22Rv1 (cell line): ENCODE measurements at regions not wholly inside any gene's neighbourhood (a gene's known extent, or its start where the extent isn't known, plus 50 kb on each side); places are given as distances from the start of the nearest gene placed in this dataset.

ENCODE experiments used
- ZFX ChIP-seq: fragments of 450-650 bp; IDR thresholded peaks from 2 replicates; pipeline ENCODE4 v1.6.1; 2017; ENCODE audit warnings: antibody characterized with exemption, borderline replicate concordance
- TF ChIP-seq, protein P1 (sequence below): fragments of 450-650 bp; IDR thresholded peaks from 2 replicates; pipeline ENCODE4 v1.5.1; 2017; ENCODE audit warnings: mild to moderate bottlenecking

DNA sequence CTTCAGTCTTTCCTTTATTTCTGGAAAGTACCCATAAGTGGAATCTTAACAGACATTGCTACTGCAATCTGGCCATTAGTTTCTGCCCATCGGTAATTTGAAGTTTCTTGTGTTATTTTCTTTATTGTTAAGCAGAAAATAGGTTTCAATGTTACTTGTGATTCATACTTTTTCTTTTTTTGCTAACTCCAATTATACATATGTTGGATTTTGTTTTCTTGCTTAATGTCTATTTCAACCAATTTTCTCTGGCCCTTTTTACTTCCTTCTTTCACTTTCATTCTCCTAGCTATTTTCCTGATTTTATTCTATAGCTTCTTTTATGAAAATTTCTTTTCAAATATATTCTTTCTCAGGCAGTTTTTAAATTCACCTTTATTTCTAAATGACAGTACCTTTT is 457.4 kb downstream of the TCERG1L start:
- TF ChIP-seq, protein P1, sequence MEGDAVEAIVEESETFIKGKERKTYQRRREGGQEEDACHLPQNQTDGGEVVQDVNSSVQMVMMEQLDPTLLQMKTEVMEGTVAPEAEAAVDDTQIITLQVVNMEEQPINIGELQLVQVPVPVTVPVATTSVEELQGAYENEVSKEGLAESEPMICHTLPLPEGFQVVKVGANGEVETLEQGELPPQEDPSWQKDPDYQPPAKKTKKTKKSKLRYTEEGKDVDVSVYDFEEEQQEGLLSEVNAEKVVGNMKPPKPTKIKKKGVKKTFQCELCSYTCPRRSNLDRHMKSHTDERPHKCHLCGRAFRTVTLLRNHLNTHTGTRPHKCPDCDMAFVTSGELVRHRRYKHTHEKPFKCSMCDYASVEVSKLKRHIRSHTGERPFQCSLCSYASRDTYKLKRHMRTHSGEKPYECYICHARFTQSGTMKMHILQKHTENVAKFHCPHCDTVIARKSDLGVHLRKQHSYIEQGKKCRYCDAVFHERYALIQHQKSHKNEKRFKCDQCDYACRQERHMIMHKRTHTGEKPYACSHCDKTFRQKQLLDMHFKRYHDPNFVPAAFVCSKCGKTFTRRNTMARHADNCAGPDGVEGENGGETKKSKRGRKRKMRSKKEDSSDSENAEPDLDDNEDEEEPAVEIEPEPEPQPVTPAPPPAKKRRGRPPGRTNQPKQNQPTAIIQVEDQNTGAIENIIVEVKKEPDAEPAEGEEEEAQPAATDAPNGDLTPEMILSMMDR = no peak
- TF ChIP-seq ZFX = no peak
